ENCODE measurements at regions not wholly inside any gene's neighbourhood (a gene's known extent, or its start where the extent isn't known, plus 50 kb on each side); places are given as distances from the start of the nearest gene placed in this dataset.

DNA sequence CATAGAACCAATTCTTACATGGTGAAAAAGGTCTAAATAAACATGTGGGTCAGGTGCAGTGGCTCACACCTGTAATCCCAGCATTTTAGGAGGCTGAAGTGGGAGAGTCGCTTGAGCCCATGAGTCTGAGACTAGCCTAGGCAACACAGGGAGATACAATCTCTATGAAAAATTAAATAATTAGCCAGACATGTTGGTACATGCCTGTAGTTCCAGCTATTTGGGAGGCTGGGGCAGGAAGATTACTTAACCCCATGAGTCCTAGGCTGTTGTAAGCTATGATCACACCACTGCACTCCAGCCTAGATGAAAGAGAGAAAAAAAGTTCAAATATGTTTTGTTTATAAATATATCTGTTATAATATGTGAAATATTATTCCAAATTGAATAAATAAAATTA, 643.6 kb downstream of the IPMK start:
- no peak overlapping the region for H3K4me3 ChIP-seq (ENCODE audit: low read depth in 2 of 2, low read length in 2 of 2)
- TF ChIP-seq POLR2AphosphoS5 (IDR thresholded peaks at IDR 0.05; ENCODE audit: low read depth, low read length): no peak
- no peak for TF ChIP-seq CTCF (IDR thresholded peaks at IDR 0.05)
- no peak for TF ChIP-seq SIN3A (IDR thresholded peaks at IDR 0.05; ENCODE audit: borderline replicate concordance, insufficient read depth, low read depth, low read length)
- TF ChIP-seq REST (IDR thresholded peaks at IDR 0.05; ENCODE audit: insufficient read depth in 1 of 2, low read depth in 2 of 2, low read length in 1 of 2): no peak
- TF ChIP-seq TCF7L2 (IDR thresholded peaks at IDR 0.05; ENCODE audit: low read depth, low read length): no peak
- no peaks in the 10 kb centered on the region for H3K4me1 ChIP-seq (ENCODE audit: control insufficient read depth, insufficient read depth, low read length)
- in situ Hi-C loops (cut with HindIII; ENCODE audit: low pct_unique_long_range_greater_than_20kb, low sequenced_read_pairs): no loop called here
- H3K27me3 ChIP-seq (ENCODE audit: control insufficient read depth, insufficient read depth, low read length): no peaks in the 10 kb centered on the region
- ATAC-seq (no peak), DNase-seq (ENCODE audit: low read depth, low spot score) (no peak)
- no peak overlapping the region for H3K27ac ChIP-seq (ENCODE audit: low read length)
- POLR2A ChIA-PET: no interaction called here
- no TSS peak for BruUV-seq (replicated peaks)
- CTCF ChIA-PET: no interaction called here
- no peaks in the 10 kb centered on the region for H3K9me3 ChIP-seq (ENCODE audit: control insufficient read depth, insufficient read depth, low read depth, low read length)
- no peaks in the 10 kb centered on the region for H3K36me3 ChIP-seq (ENCODE audit: control insufficient read depth, insufficient read depth, low read length)
- intact Hi-C loops (cut with micrococcal nuclease; ENCODE audit: unreplicated experiment): no loop called here

DNA sequence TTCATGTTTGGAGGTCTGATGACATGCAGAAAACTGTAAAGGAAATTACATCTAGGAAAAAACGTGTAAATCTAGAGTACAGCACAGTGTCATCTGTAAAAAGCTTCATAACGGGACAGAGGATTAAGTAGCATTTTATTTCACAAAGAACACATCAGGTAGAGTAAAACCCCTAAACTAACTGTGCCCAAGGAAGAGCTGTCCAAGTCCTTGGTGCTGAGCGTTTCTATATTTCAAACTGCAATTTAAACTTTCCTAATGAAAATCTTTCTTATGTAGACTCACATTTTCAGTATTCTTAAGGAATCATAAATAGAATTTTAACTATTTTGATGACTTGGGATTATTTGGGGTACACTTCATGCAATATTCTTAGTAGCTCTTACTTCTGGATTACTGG, 646.2 kb downstream of the IPMK start:
- intact Hi-C loops (cut with micrococcal nuclease; ENCODE audit: unreplicated experiment) (no loop called here), in situ Hi-C loops (cut with HindIII; ENCODE audit: low pct_unique_long_range_greater_than_20kb, low sequenced_read_pairs) (no loop called here)
- POLR2A ChIA-PET: no interaction called here
- no peaks in the 10 kb centered on the region for H3K4me1 ChIP-seq (ENCODE audit: control insufficient read depth, insufficient read depth, low read length)
- H3K27me3 ChIP-seq (ENCODE audit: control insufficient read depth, insufficient read depth, low read length): no peaks in the 10 kb centered on the region
- CTCF ChIA-PET: no interaction called here
- no TSS peak for BruUV-seq (replicated peaks)
- TF ChIP-seq SIN3A (IDR thresholded peaks at IDR 0.05; ENCODE audit: borderline replicate concordance, insufficient read depth, low read depth, low read length) (no peak), POLR2AphosphoS5 (IDR thresholded peaks at IDR 0.05; ENCODE audit: low read depth, low read length) (no peak), TCF7L2 (IDR thresholded peaks at IDR 0.05; ENCODE audit: low read depth, low read length) (no peak), REST (IDR thresholded peaks at IDR 0.05; ENCODE audit: insufficient read depth in 1 of 2, low read depth in 2 of 2, low read length in 1 of 2) (peak in 1 of 2 experiments; percentile 56; a peak in 1 of 4 replicates), CTCF (IDR thresholded peaks at IDR 0.05) (no peak)
- no peaks in the 10 kb centered on the region for H3K9me3 ChIP-seq (ENCODE audit: control insufficient read depth, insufficient read depth, low read depth, low read length)
- no peak for ATAC-seq
- no peak overlapping the region for H3K27ac ChIP-seq (ENCODE audit: low read length)
- no peak overlapping the region for H3K4me3 ChIP-seq (ENCODE audit: low read depth in 2 of 2, low read length in 2 of 2)
- no peak for DNase-seq (ENCODE audit: low read depth, low spot score)
- H3K36me3 ChIP-seq (ENCODE audit: control insufficient read depth, insufficient read depth, low read length): no peaks in the 10 kb centered on the region

Measured in Panc1 (cell line).